ENCODE measurements at regions not wholly inside any gene's neighbourhood (a gene's known extent, or its start where the extent isn't known, plus 50 kb on each side); places are given as distances from the start of the nearest gene placed in this dataset.
"Not testable (repeated sequence)": the region's sequence is repeated elsewhere in the genome, so short reads cannot be mapped to it uniquely, and the experiment has no call there.

GRCh38 chr16:86844695-86845094 is 266.3 kb downstream of the FOXL1 start:
- no peak for DNase-seq

- no peak for DNase-seq
Measured at GRCh38 chr16:86846136-86846535, 267.8 kb downstream of the FOXL1 start.

DNA sequence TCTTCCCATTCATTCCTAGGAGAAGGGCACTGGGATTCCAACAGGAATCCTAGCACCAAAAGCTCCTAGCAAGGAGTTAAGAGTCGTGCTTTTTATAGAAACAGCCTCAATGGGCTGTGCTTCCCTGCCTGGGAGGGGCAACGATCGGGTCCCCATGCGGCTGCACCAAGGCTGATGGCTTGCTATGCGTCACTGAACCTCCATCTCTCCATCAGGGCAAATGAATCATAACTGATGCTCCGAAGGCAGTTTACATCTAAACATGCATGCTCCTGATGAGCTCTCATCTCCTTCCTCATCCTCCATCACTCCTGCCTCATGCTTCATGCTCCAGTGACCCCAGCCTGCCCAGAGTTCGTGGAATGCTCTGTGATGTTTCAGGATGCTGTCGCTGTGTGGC is 270.5 kb downstream of the FOXL1 start:
- no peak for DNase-seq

GRCh38 chr16:86850670-86851069 is 272.3 kb downstream of the FOXL1 start:
- DNase-seq = no peak

DNA sequence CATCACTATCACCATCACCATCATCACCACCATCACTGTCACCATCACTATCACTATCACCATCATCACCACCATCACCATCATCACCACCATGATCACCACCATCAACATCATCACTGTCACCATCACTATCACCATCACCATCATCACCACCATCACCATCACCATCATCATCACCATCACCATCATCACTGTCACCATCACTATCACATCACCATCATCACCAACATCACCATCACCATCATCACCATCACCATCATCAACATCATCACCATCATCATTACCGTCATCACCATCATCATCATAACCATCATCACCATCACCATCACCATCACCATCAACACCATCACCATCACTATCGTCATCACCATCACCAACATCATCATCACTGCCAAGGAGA is 273.8 kb downstream of the FOXL1 start:
- DNase-seq = no peak

DNA sequence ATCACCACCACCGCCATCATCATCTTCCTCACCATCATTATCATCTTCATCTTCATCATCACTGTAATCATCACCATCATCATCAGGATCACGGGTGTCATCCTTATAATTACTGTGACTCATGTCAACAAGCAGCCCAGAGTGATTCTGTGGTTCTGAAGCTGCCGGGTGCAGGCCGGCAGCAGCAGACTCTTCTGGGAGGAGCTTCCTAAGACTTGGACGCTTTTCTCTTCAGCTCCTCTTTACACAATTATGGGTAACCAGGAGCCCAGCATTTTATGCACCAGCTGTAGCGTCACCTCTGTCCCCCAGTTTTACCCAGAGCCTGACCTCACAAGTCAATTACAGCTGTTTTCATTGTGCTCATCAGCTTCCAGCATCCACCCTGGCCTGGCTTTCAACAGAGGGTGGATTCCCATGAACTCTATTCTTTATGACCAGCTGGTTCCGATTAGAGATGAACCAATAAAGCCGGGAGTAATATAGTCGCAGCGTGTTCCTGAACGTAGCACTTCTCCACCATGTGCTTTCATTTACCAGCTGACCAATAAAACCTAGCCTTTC is 275.8 kb downstream of the FOXL1 start:
- DNase-seq = no peak

- no peak for DNase-seq
Measured at GRCh38 chr16:86854626-86855294, 276.4 kb downstream of the FOXL1 start.

DNA sequence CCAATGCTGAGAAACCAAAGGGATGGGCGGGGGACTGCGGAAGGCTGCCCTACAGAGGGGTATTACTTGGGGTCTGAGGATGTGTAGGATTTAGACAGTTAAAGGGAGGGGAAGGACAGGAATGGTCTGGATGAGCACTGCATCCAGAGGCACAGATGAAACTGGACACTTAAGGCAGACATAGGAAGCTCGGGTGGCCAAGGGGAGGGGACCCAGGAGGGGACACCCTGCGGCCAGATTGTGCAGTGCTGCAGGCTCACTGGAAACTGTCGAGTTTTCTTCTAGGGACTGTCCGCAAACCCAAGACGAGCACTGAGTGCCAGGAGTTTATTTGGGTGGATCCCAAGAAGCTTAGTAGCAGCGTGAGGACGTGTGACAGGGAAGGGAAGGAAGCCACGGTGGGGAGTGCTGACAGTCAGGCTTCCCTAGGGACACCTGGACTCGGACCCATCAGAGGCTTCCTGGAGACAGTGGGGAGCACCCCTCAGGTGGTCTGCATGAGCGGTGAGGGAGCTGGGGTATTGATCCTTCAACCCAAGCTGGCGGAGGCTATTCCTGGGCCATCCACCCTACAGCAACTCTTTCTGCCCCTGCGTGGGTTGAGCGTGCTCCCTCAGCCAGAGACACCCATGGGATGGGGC is 278.7 kb downstream of the FOXL1 start:
- DNase-seq = no peak

- no peak for DNase-seq
Measured at GRCh38 chr16:86857807-86858206, 279.5 kb downstream of the FOXL1 start.

DNA sequence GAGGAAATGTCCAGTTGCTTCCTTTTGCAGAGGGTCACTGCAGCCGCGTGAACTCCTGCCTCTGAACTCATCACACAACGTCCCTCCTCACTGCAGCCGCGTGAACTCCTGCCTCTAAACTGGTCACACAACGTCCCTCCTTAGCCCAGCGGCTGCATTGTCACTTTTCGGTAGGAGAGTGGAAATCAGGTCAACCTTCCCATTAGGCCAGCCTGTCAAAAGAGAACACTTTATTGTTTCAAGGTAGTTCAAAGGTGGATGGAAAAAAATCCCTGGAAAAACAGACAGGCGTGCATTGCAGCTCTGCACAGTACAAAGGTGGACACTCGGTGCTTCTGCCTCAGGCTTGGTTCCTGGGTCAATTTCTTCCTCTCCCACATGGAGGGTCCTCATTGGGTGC is 280.2 kb downstream of the FOXL1 start:
- DNase-seq = no peak

GRCh38 chr16:86861270-86861858 is 283.0 kb downstream of the FOXL1 start:
- not testable (repeated sequence) for DNase-seq

DNA sequence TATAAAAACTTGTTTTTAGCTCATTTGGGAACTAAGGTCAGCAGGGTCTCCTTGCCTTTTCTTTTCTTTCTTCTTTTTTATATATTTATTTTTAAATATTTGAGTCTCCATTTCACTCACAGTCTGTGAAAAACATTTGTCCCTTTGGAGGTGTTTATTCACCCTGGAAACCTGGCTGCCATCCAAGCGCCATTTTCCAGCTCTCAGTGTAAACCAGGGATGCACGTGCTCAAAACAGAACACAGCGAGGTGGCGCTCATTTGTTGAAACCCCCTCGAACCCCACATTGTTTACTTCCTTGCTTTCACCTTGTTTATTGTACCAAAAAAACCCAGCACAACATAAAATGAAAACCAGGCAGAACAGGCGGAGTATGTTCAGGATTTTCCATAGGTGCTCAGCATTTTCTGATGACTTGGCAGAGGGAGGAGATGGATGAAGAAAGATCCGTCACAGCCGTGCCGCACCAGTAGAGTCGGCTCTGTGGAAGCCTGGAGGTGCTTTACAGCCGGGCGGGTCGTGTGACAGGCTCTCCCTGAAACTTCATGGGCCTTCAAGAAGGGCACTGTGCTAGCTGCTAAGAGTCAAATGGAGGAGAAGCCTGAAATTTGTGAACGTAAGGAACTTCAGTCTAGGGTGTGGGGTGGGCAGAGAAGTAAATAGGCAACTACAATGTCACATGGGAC is 284.4 kb downstream of the FOXL1 start:
- no peak for DNase-seq

GRCh38 chr16:86863609-86864008 is 285.3 kb downstream of the FOXL1 start:
- no peak for DNase-seq

DNA sequence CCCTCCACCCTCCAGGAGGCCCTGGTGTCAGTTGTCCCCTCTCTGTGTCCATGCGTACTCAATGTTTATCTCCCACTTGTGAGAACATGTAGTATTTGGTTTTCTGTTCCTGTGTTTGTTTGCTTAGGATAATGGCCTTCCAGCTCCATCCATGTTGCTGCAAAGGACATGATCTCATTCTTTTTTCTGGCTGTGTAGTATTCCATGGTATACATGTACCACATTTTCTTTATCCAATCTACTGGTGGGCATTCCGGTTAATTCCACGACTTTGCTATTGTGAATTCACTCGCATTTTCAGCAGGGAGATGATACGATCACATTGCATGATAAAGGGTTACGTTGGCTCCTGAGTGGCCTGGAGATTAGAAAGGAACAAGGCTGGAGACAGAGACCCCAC is 286.2 kb downstream of the FOXL1 start:
- no peak for DNase-seq

DNA sequence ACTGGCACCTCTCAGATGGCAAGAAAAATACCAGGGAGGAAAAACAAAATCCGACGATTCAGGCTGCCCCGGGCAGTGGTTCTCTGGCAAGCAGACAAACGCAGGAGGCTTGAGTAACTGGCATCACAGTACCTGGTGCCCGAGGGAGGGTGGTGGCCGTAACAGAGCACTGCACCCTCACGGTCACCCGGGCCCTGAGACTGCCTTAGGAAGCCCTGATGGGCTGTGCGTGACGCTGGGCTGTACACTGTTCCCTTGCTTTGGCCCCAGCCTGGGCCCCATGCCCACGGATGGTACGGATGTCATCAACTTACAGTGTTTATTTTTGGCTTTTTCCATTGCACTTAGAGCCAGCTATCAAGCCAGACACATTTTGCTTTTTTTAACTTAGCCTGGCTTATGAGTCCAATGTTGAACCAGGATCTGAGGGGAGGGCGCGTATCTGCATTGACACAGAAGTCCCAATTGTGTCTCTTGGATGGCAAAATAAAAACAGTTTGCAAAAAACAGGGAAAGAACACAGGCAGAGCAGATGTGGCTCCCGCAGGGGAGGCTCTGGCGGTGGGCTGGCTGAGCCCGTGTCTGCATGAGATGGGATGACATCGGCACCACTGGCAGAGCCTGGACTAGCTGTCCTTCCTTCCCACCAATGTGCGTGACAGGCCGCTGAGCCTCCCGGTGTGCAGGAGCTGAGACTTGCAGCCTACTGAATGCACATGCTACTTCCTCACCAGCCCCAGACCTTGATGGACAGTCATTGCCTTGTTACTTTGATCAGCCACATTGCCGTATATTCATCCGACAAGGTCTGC is 287.7 kb downstream of the FOXL1 start:
- no peak for DNase-seq

DNA sequence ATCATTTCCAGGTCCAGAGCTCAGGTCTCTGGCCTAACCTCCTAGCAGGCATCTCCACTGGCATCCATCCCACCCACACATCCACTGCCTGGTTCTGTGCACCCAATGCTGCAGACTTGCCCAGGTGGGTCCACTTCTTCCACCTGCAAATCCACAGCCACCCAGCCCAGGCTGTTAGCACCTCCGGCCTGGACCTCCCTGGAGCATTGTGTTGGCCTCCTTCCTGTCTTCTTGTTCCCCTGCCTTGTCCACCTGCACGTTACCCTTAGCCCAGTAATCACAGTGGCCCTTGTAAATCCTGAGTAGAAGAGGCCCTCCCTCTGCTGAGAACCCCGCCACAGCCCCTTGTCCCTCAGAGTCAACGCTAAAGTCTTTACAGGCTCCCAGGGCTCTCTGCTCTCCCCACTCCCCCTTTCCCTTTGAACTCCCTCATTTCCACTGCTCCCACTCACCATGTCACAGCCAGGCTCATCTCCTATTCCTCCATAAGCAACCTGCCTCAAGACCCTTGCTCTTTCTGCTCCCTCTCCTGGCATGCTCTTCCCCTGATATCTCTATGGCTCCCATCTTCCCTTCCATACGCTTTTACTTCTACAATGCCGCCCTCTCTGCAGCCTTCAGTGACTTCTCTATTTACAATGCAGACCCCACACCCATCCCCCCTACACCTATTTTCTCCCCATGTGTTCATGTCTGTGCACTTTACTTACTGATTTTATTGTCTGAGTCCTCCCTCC is 288.8 kb downstream of the FOXL1 start:
- DNase-seq = no peak

DNA sequence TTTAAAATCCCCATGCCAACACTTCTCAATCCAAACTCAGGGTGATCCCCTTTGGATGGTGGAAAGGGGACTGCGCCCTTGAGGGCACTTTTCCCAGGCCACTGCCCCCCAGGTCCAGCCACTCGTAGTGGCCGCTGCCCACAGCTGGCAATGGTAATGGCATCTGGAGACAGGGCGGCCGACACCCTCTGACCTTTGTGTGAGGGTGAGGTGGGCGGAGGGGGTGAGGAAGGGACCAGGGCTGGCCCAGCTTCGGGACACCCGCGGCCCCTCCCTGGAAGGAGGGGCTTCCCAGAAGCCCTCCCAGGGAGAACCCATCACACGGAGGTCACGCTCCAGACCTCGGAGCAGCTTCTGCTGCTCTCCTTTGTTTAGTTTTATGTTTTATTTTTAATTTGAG is 289.7 kb downstream of the FOXL1 start:
- no peak for DNase-seq

DNA sequence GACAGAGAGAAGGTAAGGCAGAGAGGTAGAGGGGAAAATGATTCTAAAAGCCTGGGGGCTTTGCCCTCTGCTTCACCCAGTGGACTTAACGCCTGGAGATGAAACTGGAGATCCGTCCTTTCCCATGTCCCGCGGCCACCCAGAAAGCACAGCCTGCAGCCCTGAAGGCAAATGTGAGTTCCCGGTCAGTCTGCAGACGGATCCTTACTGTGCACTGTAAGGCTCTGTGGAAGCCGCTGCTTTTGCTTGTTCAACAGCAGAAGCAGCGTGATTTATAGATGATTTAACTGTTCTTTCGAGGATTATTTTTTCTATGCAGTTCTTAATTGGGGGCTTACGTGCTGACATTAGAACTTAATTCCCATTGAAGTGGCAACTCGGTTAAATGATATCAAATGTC is 290.4 kb downstream of the FOXL1 start:
- no peak for DNase-seq

DNA sequence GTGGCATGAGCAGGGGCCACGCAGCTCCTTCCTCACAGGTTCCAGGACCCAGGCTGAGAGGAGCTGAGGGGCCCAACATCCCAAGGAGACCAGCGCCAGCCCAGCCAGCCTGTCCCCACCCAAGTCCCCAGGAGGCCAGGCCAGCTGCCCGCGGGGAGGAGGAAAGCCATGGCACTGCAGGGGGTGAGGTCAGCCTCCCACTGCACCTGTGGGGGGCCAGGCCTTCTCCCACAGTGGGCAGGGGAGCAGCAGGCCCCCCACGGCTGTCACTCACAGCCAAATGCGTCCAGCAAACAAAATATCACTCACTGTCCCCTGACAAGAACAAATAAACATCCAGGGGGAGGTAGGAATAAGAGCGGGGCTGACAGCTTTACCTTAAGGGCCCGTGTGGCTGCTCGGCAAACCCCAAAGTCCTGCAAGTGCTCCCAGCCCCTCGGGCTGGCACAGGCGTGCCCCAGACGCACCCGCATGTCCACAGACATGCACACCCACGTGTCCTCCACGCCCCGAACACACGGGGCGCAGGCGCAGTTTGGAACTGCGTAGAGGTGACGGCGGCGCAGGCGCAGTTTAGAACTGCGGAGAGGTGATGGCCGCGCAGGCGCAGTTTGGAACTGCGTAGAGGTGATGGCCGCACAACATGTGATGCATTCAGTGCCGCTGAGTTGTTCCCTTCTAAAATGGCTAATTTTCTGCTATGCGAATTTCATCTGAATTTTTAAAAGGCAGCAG is 291.1 kb downstream of the FOXL1 start:
- DNase-seq = no peak

DNA sequence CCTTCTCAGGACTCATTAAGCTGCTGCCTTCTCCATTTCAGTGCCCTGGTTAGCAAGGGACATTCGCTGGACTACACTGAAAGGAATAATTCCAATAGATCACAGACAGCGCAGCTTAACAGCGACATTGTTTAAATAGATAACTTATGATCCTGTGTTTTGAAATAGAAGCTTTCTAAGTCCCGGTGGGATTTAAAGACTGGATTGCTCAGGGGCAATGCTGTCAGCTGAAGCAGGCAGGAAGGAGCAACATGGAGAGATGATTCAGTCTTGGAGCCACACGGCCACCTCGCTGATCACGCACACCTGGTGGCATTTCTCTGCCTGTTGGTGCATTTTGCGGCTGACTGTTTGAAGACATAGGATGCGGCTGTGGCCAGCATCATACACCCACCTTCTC is 292.0 kb downstream of the FOXL1 start:
- no peak for DNase-seq

DNA sequence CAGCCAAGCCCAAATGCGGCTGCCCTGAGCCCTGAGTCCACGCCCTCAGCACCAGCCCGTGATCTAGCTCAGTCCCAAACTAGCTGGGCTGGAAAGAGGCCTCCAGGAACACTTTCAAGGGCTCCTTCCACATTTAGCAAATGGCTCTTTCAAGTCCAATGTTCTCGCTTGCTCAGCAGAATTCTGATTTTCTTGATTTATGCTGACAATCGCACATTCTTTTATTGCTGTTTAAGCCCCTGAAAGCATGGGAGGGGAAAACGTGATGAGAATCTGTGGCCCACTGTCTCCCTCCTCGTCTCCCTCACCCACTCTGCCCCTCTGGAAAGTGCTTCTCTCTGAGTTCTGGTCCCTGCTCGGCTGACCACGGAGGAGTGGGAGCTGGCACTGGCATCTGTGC is 293.8 kb downstream of the FOXL1 start:
- no peak for DNase-seq

All from activated CD8-positive, alpha-beta memory T cell treated with anti-CD3 and anti-CD28 coated beads, Interleukin-2, amount 50 U/mL, for 4 hours (primary cell).